ENCODE measurements at regions not wholly inside any gene's neighbourhood (a gene's known extent, or its start where the extent isn't known, plus 50 kb on each side); places are given as distances from the start of the nearest gene placed in this dataset.
"Not testable (repeated sequence)": the region's sequence is repeated elsewhere in the genome, so short reads cannot be mapped to it uniquely, and the experiment has no call there.

DNA sequence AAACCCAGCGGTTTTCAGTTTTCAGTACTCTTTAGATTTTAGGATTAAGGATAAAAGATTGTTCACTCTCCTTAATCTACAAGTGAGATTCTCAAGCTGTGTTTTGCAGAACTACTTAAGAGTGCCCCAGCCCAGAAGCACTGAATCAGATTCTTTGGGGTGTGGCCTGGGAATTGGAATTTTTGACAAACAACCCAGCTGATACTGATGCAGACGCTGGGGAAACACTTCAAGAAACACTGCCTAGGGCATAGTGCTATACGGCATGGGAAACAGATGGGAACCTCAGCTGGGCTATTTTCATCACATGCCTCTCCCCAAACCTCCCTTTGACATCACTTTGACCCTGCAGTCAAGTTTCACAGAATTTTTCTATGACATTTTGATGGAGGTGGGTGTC is 77.3 kb downstream of the TNFAIP3 start:
- not testable (repeated sequence) for TF ChIP-seq RAD21 (CRISPR knock-in tag; conservative IDR thresholded peaks at IDR 0.05 in 1 of 2, IDR thresholded peaks at IDR 0.05 in 1 of 2); EP300 (IDR thresholded peaks at IDR 0.05; ENCODE audit: low read length); POLR2AphosphoS5 (IDR thresholded peaks at IDR 0.05; ENCODE audit: control insufficient read depth, insufficient read depth, low read depth, low read length); POLR2A (conservative IDR thresholded peaks at IDR 0.05); EZH2 (IDR thresholded peaks at IDR 0.05; ENCODE audit: borderline replicate concordance, low read depth, low read length); ZBTB7A (IDR thresholded peaks at IDR 0.05; ENCODE audit: borderline replicate concordance, control insufficient read depth, low read depth, low read length); MYC (IDR thresholded peaks at IDR 0.05; ENCODE audit: low read depth, low read length); MYC (CRISPR knock-in tag; IDR thresholded peaks at IDR 0.05; ENCODE audit: borderline replicate concordance, low read depth)
- TF ChIP-seq, protein P1, sequence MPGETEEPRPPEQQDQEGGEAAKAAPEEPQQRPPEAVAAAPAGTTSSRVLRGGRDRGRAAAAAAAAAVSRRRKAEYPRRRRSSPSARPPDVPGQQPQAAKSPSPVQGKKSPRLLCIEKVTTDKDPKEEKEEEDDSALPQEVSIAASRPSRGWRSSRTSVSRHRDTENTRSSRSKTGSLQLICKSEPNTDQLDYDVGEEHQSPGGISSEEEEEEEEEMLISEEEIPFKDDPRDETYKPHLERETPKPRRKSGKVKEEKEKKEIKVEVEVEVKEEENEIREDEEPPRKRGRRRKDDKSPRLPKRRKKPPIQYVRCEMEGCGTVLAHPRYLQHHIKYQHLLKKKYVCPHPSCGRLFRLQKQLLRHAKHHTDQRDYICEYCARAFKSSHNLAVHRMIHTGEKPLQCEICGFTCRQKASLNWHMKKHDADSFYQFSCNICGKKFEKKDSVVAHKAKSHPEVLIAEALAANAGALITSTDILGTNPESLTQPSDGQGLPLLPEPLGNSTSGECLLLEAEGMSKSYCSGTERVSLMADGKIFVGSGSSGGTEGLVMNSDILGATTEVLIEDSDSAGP (CRISPR knock-in tag; IDR thresholded peaks at IDR 0.05): not testable (repeated sequence)
- TF ChIP-seq, protein P2, sequence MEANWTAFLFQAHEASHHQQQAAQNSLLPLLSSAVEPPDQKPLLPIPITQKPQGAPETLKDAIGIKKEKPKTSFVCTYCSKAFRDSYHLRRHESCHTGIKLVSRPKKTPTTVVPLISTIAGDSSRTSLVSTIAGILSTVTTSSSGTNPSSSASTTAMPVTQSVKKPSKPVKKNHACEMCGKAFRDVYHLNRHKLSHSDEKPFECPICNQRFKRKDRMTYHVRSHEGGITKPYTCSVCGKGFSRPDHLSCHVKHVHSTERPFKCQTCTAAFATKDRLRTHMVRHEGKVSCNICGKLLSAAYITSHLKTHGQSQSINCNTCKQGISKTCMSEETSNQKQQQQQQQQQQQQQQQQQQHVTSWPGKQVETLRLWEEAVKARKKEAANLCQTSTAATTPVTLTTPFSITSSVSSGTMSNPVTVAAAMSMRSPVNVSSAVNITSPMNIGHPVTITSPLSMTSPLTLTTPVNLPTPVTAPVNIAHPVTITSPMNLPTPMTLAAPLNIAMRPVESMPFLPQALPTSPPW (CRISPR knock-in tag; IDR thresholded peaks at IDR 0.05): not testable (repeated sequence)

Data from K562 (cell line).